GM23248 (cell line): ENCODE measurements at regions not wholly inside any gene's neighbourhood (a gene's known extent, or its start where the extent isn't known, plus 50 kb on each side); places are given as distances from the start of the nearest gene placed in this dataset.

Source experiments
- DNase-seq: peaks from one replicate; pipeline ENCODE4 v3.0.0-alpha.2; 2015
- H2AFZ ChIP-seq: fragments of 200-600 bp; sonication (generic); 2 replicates; pipeline ENCODE4 v1.6.1; 2016; ENCODE audit warnings: antibody characterized with exemption
- H3F3A ChIP-seq: fragments of 200-600 bp; sonication (generic); 2 replicates; pipeline ENCODE4 v1.6.1; 2016; ENCODE audit warnings: mild to moderate bottlenecking, antibody characterized with exemption, mixed run types; ENCODE audit not compliant: insufficient read depth
- H3K27ac ChIP-seq: fragments of 200-600 bp; sonication (generic); 2 replicates; pipeline ENCODE4 v1.5.1; 2016; ENCODE audit warnings: mild to moderate bottlenecking
- H3K27me3 ChIP-seq: fragments of 200-600 bp; sonication (generic); replicated peaks from 2 replicates; pipeline ENCODE4 v1.6.1; 2016; ENCODE audit warnings: mild to moderate bottlenecking; ENCODE audit not compliant: insufficient read depth
- H3K36me3 ChIP-seq: fragments of 200-600 bp; sonication (generic); 2 replicates; pipeline ENCODE4 v1.6.1; 2016; ENCODE audit warnings: low read depth, mild to moderate bottlenecking
- H3K4me1 ChIP-seq: fragments of 200-600 bp; sonication (generic); 2 replicates; pipeline ENCODE4 v1.6.1; 2016; ENCODE audit warnings: mild to moderate bottlenecking; ENCODE audit not compliant: insufficient read depth
- H3K4me2 ChIP-seq: fragments of 200-600 bp; sonication (generic); one replicate; pipeline ENCODE4 v1.6.1; 2016; ENCODE audit warnings: mild to moderate bottlenecking; ENCODE audit not compliant: unreplicated experiment
- H3K4me3 ChIP-seq: fragments of 200-600 bp; sonication (generic); 2 replicates; pipeline ENCODE4 v1.5.1; 2016; ENCODE audit warnings: mild to moderate bottlenecking
- H3K79me2 ChIP-seq: fragments of 200-600 bp; sonication (generic); 2 replicates; pipeline ENCODE4 v1.6.1; 2016; ENCODE audit warnings: mild to moderate bottlenecking; ENCODE audit not compliant: insufficient read depth
- H3K9ac ChIP-seq: fragments of 200-600 bp; sonication (generic); 2 replicates; pipeline ENCODE4 v1.6.1; 2016; ENCODE audit warnings: mild to moderate bottlenecking
- H3K9me2 ChIP-seq: fragments of 200-600 bp; sonication (generic); 2 replicates; pipeline ENCODE4 v1.6.1; 2016; ENCODE audit warnings: mixed run types, mild to moderate bottlenecking, moderate library complexity; ENCODE audit not compliant: insufficient read depth
- H3K9me3 ChIP-seq: fragments of 200-600 bp; sonication (generic); one replicate; pipeline ENCODE4 v1.6.1; 2017; ENCODE audit warnings: low read depth
- H4K20me1 ChIP-seq: fragments of 200-600 bp; sonication (generic); 2 replicates; pipeline ENCODE4 v1.6.0; 2016; ENCODE audit not compliant: insufficient read depth
- EZH2 ChIP-seq: fragments of 200-600 bp; sonication (generic); IDR thresholded peaks from 2 replicates; pipeline ENCODE4 v1.6.1; 2018; ENCODE audit warnings: antibody characterized with exemption, mild to moderate bottlenecking; ENCODE audit not compliant: insufficient read depth, poor library complexity, severe bottlenecking
- EZH2phosphoT487 ChIP-seq: fragments of 200-600 bp; sonication (generic); IDR thresholded peaks from 2 replicates; pipeline ENCODE4 v1.6.1; 2018; ENCODE audit warnings: antibody characterized with exemption, moderate library complexity, mild to moderate bottlenecking, low read depth; ENCODE audit not compliant: insufficient read depth
- WGBS, 2 experiments: methylation state at CpG; one replicate each; pipeline ENCODE4 v1.1.6; 2015 to 2017; ENCODE audit warnings: low lambda C conversion rate in 2 of 2, low coverage in 1 of 2; ENCODE audit errors: missing lambda C conversion rate in 2 of 2; 5-methylcytosine and 5-hydroxymethylcytosine counted together
- in situ Hi-C: fragments of 300-500 bp; cut with MboI; formaldehyde crosslinking; loops from 2 replicates; pipeline ENCODE4 v1.15.0; 2020

DNA sequence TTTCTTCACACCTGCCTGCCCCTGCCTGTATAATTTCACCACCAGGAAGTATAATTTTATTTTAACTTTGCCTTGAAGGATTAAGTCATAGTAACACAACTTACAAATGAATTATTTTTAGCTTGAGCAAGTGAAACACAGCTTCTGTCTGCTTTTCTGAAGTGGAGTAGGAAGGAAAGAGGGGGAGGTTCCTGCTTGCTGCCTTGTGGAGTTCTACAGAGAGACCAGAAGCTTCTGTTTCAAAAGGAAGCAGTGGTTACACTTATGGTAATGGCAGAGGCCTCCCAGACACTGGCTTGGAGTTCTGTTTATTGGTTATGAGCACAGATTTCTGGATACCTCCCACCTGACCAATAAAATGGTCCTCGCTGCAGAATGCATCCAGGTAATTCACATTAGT lies 159.6 kb downstream of the TMEM200A start:
- WGBS, 2 experiments, result 93 to 96% methylated on average over 1 of the region's 1 CpG
- no peak for DNase-seq
- H3K9me2 ChIP-seq, result no peaks in the 10 kb centered on the region
- no peak for TF ChIP-seq EZH2phosphoT487
- TF ChIP-seq EZH2, result no peak
- no peak overlapping the region for H3K27ac ChIP-seq
- H3K9me3 ChIP-seq, result no peaks in the 10 kb centered on the region
- no peaks in the 10 kb centered on the region; the same call in 1 of the 2 replicates for H3K4me1 ChIP-seq
- no peaks in the 10 kb centered on the region for H3K27me3 ChIP-seq
- no peak overlapping the region for H2AFZ ChIP-seq
- in situ Hi-C loops, result no loop called here
- no peaks in the 10 kb centered on the region for H3K79me2 ChIP-seq
- no peak overlapping the region for H3K9ac ChIP-seq
- H3K4me2 ChIP-seq, result no peak overlapping the region
- H3K4me3 ChIP-seq, result no peak overlapping the region
- no peaks in the 10 kb centered on the region for H3F3A ChIP-seq
- no peaks in the 10 kb centered on the region for H3K36me3 ChIP-seq
- no peaks in the 10 kb centered on the region for H4K20me1 ChIP-seq

DNA sequence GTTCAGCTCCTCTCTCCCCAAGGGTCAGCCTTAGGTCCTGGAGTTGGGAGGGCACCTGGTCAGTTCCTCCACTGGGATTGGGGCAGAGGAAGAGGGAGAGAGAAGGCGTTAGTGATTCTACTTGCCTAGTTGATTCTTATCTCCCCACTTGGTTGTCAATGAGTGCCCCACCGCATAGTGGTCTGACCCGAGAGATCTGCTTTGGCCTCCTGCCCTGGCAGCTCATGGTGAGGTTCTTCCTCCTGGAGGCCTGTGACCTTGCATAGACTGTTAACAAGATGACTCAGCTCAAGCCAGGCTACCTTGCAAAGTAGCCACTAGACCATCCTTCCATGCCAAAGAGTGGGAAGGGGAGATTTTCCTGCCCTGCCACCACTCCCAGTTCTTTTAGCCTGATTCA lies 160.6 kb downstream of the TMEM200A start:
- H3K27ac ChIP-seq, result no peak overlapping the region
- no peak overlapping the region for H3K4me2 ChIP-seq
- H3K36me3 ChIP-seq, result no peaks in the 10 kb centered on the region
- no peak for TF ChIP-seq EZH2
- no peak for TF ChIP-seq EZH2phosphoT487
- in situ Hi-C loops, result no loop called here
- H3K79me2 ChIP-seq, result no peaks in the 10 kb centered on the region
- 92 to 96% methylated on average over 3 of the region's 3 CpGs for WGBS, 2 experiments
- H3F3A ChIP-seq, result no peaks in the 10 kb centered on the region
- no peaks in the 10 kb centered on the region for H3K4me1 ChIP-seq
- no peak overlapping the region for H2AFZ ChIP-seq
- H3K9me2 ChIP-seq, result no peaks in the 10 kb centered on the region
- H3K9me3 ChIP-seq, result no peaks in the 10 kb centered on the region
- H3K9ac ChIP-seq, result no peak overlapping the region
- no peak overlapping the region for H3K4me3 ChIP-seq
- no peaks in the 10 kb centered on the region for H3K27me3 ChIP-seq
- DNase-seq, result no peak
- no peaks in the 10 kb centered on the region for H4K20me1 ChIP-seq

GRCh38 chr6:130527173-130527572 lies 161.4 kb downstream of the TMEM200A start:
- H3K9me3 ChIP-seq, result no peaks in the 10 kb centered on the region
- H3K27me3 ChIP-seq, result no peaks in the 10 kb centered on the region
- no peak overlapping the region for H3K4me2 ChIP-seq
- no peaks in the 10 kb centered on the region for H3K4me1 ChIP-seq
- 18 to 53% methylated on average over 1 of the region's 1 CpG for WGBS, 2 experiments
- in situ Hi-C loops, result no loop called here
- DNase-seq, result no peak
- H3K9ac ChIP-seq, result no peak overlapping the region
- no peaks in the 10 kb centered on the region for H4K20me1 ChIP-seq
- no peaks in the 10 kb centered on the region for H3F3A ChIP-seq
- H3K79me2 ChIP-seq, result no peaks in the 10 kb centered on the region
- no peaks in the 10 kb centered on the region for H3K9me2 ChIP-seq
- no peak for TF ChIP-seq EZH2
- no peak for TF ChIP-seq EZH2phosphoT487
- H3K27ac ChIP-seq, result no peak overlapping the region
- H2AFZ ChIP-seq, result no peak overlapping the region
- H3K36me3 ChIP-seq, result no peaks in the 10 kb centered on the region
- H3K4me3 ChIP-seq, result no peak overlapping the region

- TF ChIP-seq EZH2phosphoT487, result no peak
- TF ChIP-seq EZH2, result no peak
- Histone ChIP-seq H3K4me2 (no peak overlapping the region), H3K27me3 (no peaks in the 10 kb centered on the region), H2AFZ (no peak overlapping the region), H3K4me3 (no peak overlapping the region), H3K4me1 (no peaks in the 10 kb centered on the region), H3K9ac (no peak overlapping the region), H3K79me2 (no peaks in the 10 kb centered on the region), H3K9me2 (no peaks in the 10 kb centered on the region), H3K9me3 (no peaks in the 10 kb centered on the region), H3K27ac (no peak overlapping the region), H3F3A (no peaks in the 10 kb centered on the region), H4K20me1 (no peaks in the 10 kb centered on the region), H3K36me3 (no peaks in the 10 kb centered on the region)
- DNase-seq, result no peak
- in situ Hi-C loops, result no loop called here
- WGBS, 2 experiments, result 81 to 90% methylated on average over 8 of the region's 8 CpGs
These were observed 163.8 kb downstream of the TMEM200A start for GRCh38 chr6:130529569-130530149.

- H3K4me1 ChIP-seq, result no peaks in the 10 kb centered on the region
- H3K4me2 ChIP-seq, result no peak overlapping the region
- in situ Hi-C loops, result no loop called here
- H3K4me3 ChIP-seq, result no peak overlapping the region
- WGBS, 2 experiments, result 69 to 70% methylated on average over 3 of the region's 3 CpGs
- H2AFZ ChIP-seq, result no peak overlapping the region
- no peak for DNase-seq
- no peak overlapping the region for H3K27ac ChIP-seq
- no peak overlapping the region for H3K9ac ChIP-seq
- TF ChIP-seq EZH2, result no peak
- no peaks in the 10 kb centered on the region for H3K9me2 ChIP-seq
- H4K20me1 ChIP-seq, result no peaks in the 10 kb centered on the region
- no peaks in the 10 kb centered on the region for H3K79me2 ChIP-seq
- no peaks in the 10 kb centered on the region for H3K27me3 ChIP-seq
- no peaks in the 10 kb centered on the region for H3F3A ChIP-seq
- peaks cover 6% of the 10 kb centered on the region for H3K9me3 ChIP-seq
- H3K36me3 ChIP-seq, result no peaks in the 10 kb centered on the region
These were observed 168.8 kb downstream of the TMEM200A start for GRCh38 chr6:130534627-130535026.
